Fibroblast of villous mesenchyme (primary cell): ENCODE measurements at regions not wholly inside any gene's neighbourhood (a gene's known extent, or its start where the extent isn't known, plus 50 kb on each side); places are given as distances from the start of the nearest gene placed in this dataset.

ENCODE experiments used
- DNase-seq: peaks from one replicate; pipeline ENCODE4 v3.0.0-alpha.2; 2010; ENCODE audit warnings: low read depth
- H3K4me3 ChIP-seq: 2 replicates; pipeline ENCODE4 v1.5.1; 2011; ENCODE audit warnings: low read depth, mild to moderate bottlenecking, low read length
- CTCF ChIP-seq: IDR thresholded peaks from 2 replicates; pipeline ENCODE4 v1.5.1; 2012; ENCODE audit warnings: low read depth, mild to moderate bottlenecking, low read length; ENCODE audit not compliant: insufficient read depth

GRCh38 chr15:89399238-89400115, 64.9 kb upstream of the POLG start:
- peak; percentile 21 for DNase-seq
- peak overlapping the region; percentile 52 for H3K4me3 ChIP-seq

GRCh38 chr15:89398896-89399237, 64.2 kb upstream of the POLG start:
- no peak for DNase-seq
- H3K4me3 ChIP-seq: no peak overlapping the region
- no peak for TF ChIP-seq CTCF

More at GRCh38 chr15:89399238-89400115, 64.9 kb upstream of the POLG start:
- peak; percentile 51 for TF ChIP-seq CTCF

- H3K4me3 ChIP-seq: no peak overlapping the region
- TF ChIP-seq CTCF: no peak
- DNase-seq: no peak
These were observed 63.0 kb upstream of the POLG start for GRCh38 chr15:89397653-89398023.

GRCh38 chr15:89396723-89397652, 62.4 kb upstream of the POLG start:
- TF ChIP-seq CTCF: no peak
- no peak overlapping the region for H3K4me3 ChIP-seq
- no peak for DNase-seq

GRCh38 chr15:89395996-89396395, 61.4 kb upstream of the POLG start:
- peak; percentile 29 for DNase-seq

GRCh38 chr15:89395461-89395871, 60.8 kb upstream of the POLG start:
- TF ChIP-seq CTCF: no peak
- no peak for DNase-seq
- no peak overlapping the region for H3K4me3 ChIP-seq

More at GRCh38 chr15:89395996-89396395, 61.4 kb upstream of the POLG start:
- TF ChIP-seq CTCF: no peak
- H3K4me3 ChIP-seq: no peak overlapping the region
